ENCODE measurements at regions not wholly inside any gene's neighbourhood (a gene's known extent, or its start where the extent isn't known, plus 50 kb on each side); places are given as distances from the start of the nearest gene placed in this dataset.
"Not testable (repeated sequence)": the region's sequence is repeated elsewhere in the genome, so short reads cannot be mapped to it uniquely, and the experiment has no call there.

GRCh38 chr1:55430206-55430605, 215.0 kb upstream of the USP24 start:
- H3K9me3 ChIP-seq (replicated peaks; ENCODE audit: control insufficient read depth, insufficient read depth, low read length); H3K4me1 ChIP-seq (ENCODE audit: control insufficient read depth, insufficient read depth, low read length); H3K4me3 ChIP-seq; SMC1A ChIA-PET (ENCODE audit: uncharacterized antibody, unreplicated experiment); H3K36me3 ChIP-seq (ENCODE audit: control insufficient read depth in 2 of 2, insufficient read depth in 2 of 2, low read length in 1 of 2); H4K20me1 ChIP-seq (ENCODE audit: control insufficient read depth, insufficient read depth); ATAC-seq; RAD21 ChIA-PET (ENCODE audit: unreplicated experiment); H3K79me2 ChIP-seq (ENCODE audit: control insufficient read depth, insufficient read depth, low read length); H3K27me3 ChIP-seq (replicated peaks in 1 of 2; ENCODE audit: control insufficient read depth in 2 of 2, insufficient read depth in 2 of 2, low read length in 1 of 2); DNase-seq (ENCODE audit: low read depth, low spot score); H3K4me2 ChIP-seq (ENCODE audit: control insufficient read depth, insufficient read depth); POLR2A ChIA-PET; intact Hi-C loops (cut with micrococcal nuclease; ENCODE audit: unreplicated experiment); FAIRE-seq; BruUV-seq (replicated peaks); H3K27ac ChIP-seq (ENCODE audit: control insufficient read depth, insufficient read depth); H3K9ac ChIP-seq (ENCODE audit: control insufficient read depth, insufficient read depth, low read length); H2AFZ ChIP-seq (ENCODE audit: control insufficient read depth, low read depth, low read length); CTCF ChIA-PET; in situ Hi-C loops (cut with MboI): not testable (repeated sequence)
- 13% methylated on average over 8 of the region's 8 CpGs for WGBS (ENCODE audit: insufficient coverage, insufficient replicate concordance, low lambda C conversion rate, missing lambda C conversion rate)

- Histone ChIP-seq H3K36me3 (ENCODE audit: control insufficient read depth in 2 of 2, insufficient read depth in 2 of 2, low read length in 1 of 2) (no peaks in the 10 kb centered on the region), H4K20me1 (ENCODE audit: control insufficient read depth, insufficient read depth) (no peaks in the 10 kb centered on the region), H3K27ac (ENCODE audit: control insufficient read depth, insufficient read depth) (no peak overlapping the region), H3K79me2 (ENCODE audit: control insufficient read depth, insufficient read depth, low read length) (no peaks in the 10 kb centered on the region), H3K27me3 (replicated peaks in 1 of 2; ENCODE audit: control insufficient read depth in 2 of 2, insufficient read depth in 2 of 2, low read length in 1 of 2) (peaks cover 0 to 1% of the 10 kb centered on the region in 2 experiments; a peak in 1 of 4 replicates), H3K9ac (ENCODE audit: control insufficient read depth, insufficient read depth, low read length) (no peak overlapping the region), H3K4me3 (no peak overlapping the region), H3K4me2 (ENCODE audit: control insufficient read depth, insufficient read depth) (no peak overlapping the region), H3K9me3 (replicated peaks; ENCODE audit: control insufficient read depth, insufficient read depth, low read length) (no peaks in the 10 kb centered on the region), H2AFZ (ENCODE audit: control insufficient read depth, low read depth, low read length) (no peak overlapping the region), H3K4me1 (ENCODE audit: control insufficient read depth, insufficient read depth, low read length) (no peaks in the 10 kb centered on the region)
- WGBS (ENCODE audit: insufficient coverage, insufficient replicate concordance, low lambda C conversion rate, missing lambda C conversion rate) = 13% methylated on average over 9 of the region's 9 CpGs
- BruUV-seq (replicated peaks) = no TSS peak
- FAIRE-seq = no peak
- no peak for ATAC-seq
- ChIA-PET CTCF (interaction anchor here (1.0 kb wide), 1 partner anchor 17 kb away, joined by 3 read pairs; no protein-coding TSS in a partner anchor), RAD21 (ENCODE audit: unreplicated experiment) (no interaction called here), SMC1A (ENCODE audit: uncharacterized antibody, unreplicated experiment) (no interaction called here), POLR2A (no interaction called here)
- in situ Hi-C loops (cut with MboI) = no loop called here
- TF ChIP-seq BRCA1 (IDR thresholded peaks at IDR 0.05; ENCODE audit: low read depth, low read length) = no peak
- no peak for TF ChIP-seq REST (IDR thresholded peaks at IDR 0.05; ENCODE audit: low read depth, low read length)
- TF ChIP-seq NR2C2 (IDR thresholded peaks at IDR 0.05; ENCODE audit: borderline replicate concordance, control insufficient read depth, insufficient read length, low read depth) = no peak
- intact Hi-C loops (cut with micrococcal nuclease; ENCODE audit: unreplicated experiment) = no loop called here
- DNase-seq (ENCODE audit: low read depth, low spot score) = no peak
Observed at GRCh38 chr1:55428944-55429931, 214.1 kb upstream of the USP24 start.
